ENCODE measurements at regions not wholly inside any gene's neighbourhood (a gene's known extent, or its start where the extent isn't known, plus 50 kb on each side); places are given as distances from the start of the nearest gene placed in this dataset.

GRCh38 chr10:114764656-114765055, 56.9 kb upstream of the FHIP2A start:
- TF ChIP-seq CTCF (IDR thresholded peaks at IDR 0.05) (no peak), POLR2A (IDR thresholded peaks at IDR 0.05) (no peak)

Measured in heart left ventricle (tissue), 13 donors.